ENCODE measurements at regions not wholly inside any gene's neighbourhood (a gene's known extent, or its start where the extent isn't known, plus 50 kb on each side); places are given as distances from the start of the nearest gene placed in this dataset.

- TF ChIP-seq CTCF (IDR thresholded peaks at IDR 0.05) (no peak), POLR2A (IDR thresholded peaks at IDR 0.05) (no peak)
Observed at GRCh38 chr15:61644550-61644949, 415.4 kb upstream of the RORA start.

Measured in uterus (tissue), 2 donors.